Pons (tissue), 1 donor: ENCODE measurements at regions not wholly inside any gene's neighbourhood (a gene's known extent, or its start where the extent isn't known, plus 50 kb on each side); places are given as distances from the start of the nearest gene placed in this dataset.
"Not testable (repeated sequence)": the region's sequence is repeated elsewhere in the genome, so short reads cannot be mapped to it uniquely, and the experiment has no call there.

Experiments used
- DNase-seq: peaks from one replicate; pipeline ENCODE4 v3.0.0-alpha.2; 2016; ENCODE audit warnings: low spot score

DNA sequence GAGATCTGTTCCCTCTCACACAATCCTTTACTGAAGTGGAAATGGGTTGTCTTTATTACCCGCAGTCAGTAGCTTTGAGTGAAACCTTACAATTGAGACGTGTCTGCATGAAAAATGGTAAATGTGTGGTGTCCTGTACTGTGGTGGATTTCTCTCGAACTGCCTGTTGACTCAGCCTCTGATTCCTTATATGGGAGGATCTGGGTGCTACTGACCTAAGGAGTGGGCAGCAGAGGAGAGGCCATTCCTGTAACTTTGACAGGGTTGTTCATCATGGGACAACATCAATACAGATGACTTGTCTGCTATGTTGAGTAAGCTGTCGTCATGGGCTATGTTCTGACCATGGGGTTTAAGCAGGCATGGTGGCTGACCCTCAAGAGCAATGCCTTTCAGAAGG is 159.6 kb upstream of the WDR1 start:
- DNase-seq = no peak

GRCh38 chr4:10275696-10276095 is 159.1 kb upstream of the WDR1 start:
- no peak for DNase-seq

DNA sequence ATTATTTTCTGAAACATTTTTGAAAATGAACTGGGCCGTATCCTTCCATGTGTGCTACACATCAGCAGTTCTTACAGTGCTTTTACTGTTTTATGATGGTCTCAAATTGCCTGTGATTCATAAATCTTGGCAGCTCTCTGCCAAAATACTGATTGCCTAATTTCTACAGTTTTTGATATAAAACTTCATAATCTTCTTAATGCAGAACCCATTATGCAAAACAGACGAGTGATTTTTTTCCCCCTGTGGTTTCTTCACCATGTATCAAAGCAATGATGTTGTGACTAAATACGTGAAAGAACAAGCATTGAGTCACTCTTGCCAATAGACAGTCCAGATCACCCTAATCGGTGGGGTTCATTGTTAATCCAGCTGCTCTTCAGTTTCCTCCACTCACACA is 156.4 kb upstream of the WDR1 start:
- DNase-seq = no peak

GRCh38 chr4:10272511-10272910 is 155.9 kb upstream of the WDR1 start:
- no peak for DNase-seq

DNA sequence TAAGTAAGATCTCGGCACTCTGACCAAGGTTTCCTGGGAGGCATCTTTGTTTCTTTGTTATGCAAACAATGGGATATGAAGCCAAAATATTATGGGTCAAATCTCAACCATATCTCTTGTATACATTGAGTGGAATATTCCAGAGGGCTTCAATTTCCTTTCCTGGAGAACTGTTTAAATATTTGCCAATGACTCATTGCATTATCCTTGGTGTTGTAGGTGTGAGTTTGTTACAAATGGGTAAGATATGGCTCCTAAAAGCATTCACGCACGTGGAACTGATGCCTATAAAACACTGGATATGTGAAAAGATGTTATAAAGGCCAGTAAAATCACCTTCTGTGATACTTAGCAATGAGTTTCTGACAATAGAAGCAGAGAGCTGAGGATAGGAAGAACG is 150.5 kb upstream of the WDR1 start:
- DNase-seq = no peak

DNA sequence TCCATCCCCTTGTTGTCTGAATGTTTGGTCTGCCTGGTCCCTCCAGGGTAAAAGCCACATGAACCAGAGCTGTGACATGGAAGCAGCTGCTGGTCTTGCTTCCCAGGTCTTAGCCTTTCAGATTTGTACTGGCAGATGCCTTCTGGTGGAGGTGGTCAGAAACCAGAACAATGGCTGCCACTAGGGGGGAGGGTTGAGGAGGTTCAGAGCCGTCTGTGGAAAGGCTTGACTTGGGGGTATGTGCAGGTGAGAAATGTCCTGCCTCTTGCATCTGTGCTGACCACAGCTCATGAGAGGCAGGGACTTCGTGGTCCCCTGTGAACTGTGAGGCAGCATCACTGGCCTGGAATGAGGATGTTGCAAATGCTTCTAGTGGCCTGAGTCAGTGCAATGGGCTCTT is 144.2 kb upstream of the WDR1 start:
- DNase-seq = no peak

- no peak for DNase-seq
Observed at GRCh38 chr4:10259976-10260375, 143.4 kb upstream of the WDR1 start.

DNA sequence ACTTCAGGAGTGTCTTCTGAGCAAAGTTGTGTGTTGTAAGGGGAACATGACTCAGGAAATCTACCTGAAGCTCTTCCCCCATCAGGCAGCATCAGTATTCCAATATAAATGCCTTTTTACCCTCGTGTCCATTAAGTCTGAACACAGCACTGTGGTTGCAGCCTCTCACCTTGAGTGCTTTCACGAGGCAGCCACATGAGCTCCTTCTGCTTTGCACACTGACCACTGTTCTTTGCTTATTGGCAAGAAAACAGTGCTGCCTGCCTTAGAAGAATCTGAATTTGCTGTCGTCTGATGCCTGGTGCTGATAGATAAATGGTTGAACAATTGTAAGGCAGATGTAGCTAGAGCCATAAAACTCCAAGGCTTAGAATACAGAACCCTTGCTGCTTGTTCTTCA is 139.6 kb upstream of the WDR1 start:
- no peak for DNase-seq

DNA sequence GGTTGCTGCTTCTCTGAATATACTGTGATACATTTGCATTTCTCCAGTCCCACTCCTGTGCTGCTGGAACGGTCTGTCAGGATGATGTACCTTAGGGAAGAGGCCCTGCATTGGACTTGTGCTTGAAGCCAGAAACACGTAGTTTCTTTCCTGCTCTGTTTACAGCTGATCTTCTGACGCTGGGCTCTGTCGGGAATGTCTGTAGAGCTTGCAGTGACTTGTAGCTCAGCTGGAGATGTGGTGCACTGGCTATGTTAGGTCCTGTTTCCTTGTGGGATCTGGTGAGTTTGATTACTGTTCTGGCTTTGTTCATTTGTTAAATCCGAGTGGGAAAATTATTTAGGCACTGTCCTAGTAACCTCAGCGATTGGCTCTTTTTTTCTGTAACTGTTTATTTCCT is 137.2 kb upstream of the WDR1 start:
- no peak for DNase-seq

- DNase-seq = no peak
Observed at GRCh38 chr4:10245751-10246150, 129.2 kb upstream of the WDR1 start.

GRCh38 chr4:10243856-10244255 is 127.3 kb upstream of the WDR1 start:
- DNase-seq = peak; percentile 0

- peak; percentile 0 for DNase-seq
Observed at GRCh38 chr4:10240691-10241090, 124.1 kb upstream of the WDR1 start.

DNA sequence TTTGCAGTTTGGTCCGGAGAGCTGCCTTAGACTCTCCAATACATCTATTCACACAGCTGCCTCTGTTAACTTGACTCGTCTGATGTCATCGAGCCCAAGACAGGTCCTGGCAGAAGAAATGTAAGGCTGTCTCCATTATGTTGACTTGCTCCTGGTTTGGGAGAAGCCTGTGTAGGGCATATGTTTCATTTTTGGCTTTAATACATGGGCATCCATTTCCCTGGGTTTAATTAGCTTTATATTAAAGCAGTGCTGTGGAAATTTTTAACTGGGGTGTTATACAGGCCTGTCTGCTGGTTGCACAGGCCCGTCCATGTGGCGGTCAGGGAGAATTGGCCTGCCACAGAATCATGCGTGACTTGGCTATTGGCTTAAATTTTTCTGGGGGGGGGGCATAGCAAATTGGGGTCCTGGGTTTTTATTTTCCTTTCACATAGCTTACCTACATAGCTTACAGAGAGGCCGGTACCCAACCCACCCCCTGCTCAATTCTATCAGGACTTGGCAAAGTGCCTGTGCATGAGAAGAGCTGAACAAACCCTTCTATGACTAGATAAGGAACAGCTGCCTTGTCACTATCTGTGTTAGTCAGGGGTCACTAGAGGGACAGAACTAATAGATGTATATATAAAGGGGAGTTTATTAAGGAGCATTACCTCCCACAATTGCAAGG is 123.5 kb upstream of the WDR1 start:
- DNase-seq = peak; percentile 16

DNA sequence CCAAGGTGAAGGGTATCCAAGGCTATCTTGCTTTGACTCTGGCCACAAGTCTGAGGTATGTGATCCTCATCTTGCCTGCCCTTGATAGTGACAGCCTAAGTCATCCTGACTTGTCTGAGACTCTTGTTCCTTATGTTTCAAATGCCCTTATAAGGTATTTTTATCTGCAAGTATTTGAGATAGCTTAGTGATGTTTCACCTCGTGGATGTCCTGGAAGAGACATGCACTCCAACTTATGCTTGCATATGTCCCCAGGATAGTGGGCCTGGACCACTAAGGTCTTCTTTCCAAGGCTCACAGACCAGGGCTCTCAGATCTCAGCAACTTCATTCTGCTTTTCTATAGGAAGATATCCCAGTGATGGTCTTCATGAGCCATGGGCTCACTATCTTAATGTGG is 120.5 kb upstream of the WDR1 start:
- peak; percentile 0 for DNase-seq

GRCh38 chr4:10232114-10232513 is 115.5 kb upstream of the WDR1 start:
- no peak for DNase-seq

- no peak for DNase-seq
Observed at GRCh38 chr4:10226756-10227155, 110.2 kb upstream of the WDR1 start.

DNA sequence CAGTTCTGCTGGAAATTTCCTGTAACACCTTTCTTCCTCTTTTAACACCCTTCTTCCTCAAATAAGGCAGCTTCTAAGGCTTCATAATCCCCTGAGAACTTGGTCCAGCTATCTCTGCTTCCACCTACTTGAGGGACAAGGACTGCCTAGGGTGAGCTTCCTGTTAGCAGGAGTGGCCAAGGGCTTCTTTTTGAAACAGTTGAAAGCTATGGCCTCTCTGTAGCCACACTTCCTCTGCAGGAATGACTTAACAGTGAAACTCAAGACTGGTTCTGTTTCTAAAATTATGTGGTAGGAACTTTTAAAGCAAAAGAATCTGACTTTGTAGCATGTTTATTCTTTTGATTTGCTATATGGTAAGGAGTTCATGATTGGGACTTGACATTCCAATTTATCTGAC is 108.5 kb upstream of the WDR1 start:
- no peak for DNase-seq

- DNase-seq = no peak
Observed at GRCh38 chr4:10223782-10224181, 107.2 kb upstream of the WDR1 start.

- not testable (repeated sequence) for DNase-seq
Observed at GRCh38 chr4:10213481-10213880, 96.9 kb upstream of the WDR1 start.

GRCh38 chr4:10212901-10213300 is 96.3 kb upstream of the WDR1 start:
- no peak for DNase-seq

- no peak for DNase-seq
Observed at GRCh38 chr4:10212400-10212799, 95.8 kb upstream of the WDR1 start.

GRCh38 chr4:10207116-10207515 is 90.5 kb upstream of the WDR1 start:
- DNase-seq = peak; percentile 0

- no peak for DNase-seq
Observed at GRCh38 chr4:10205223-10205622, 88.6 kb upstream of the WDR1 start.

- peak; percentile 0 for DNase-seq
Observed at GRCh38 chr4:10204401-10205058, 87.9 kb upstream of the WDR1 start.
